T-helper 2 cell treated with Interferon-gamma antibody and Interleukin-4, amounts not matched to agents 5 μg/mL and 100 μg/mL, for 36 hours (primary cell): ENCODE measurements at regions not wholly inside any gene's neighbourhood (a gene's known extent, or its start where the extent isn't known, plus 50 kb on each side); places are given as distances from the start of the nearest gene placed in this dataset.

Source experiments
- DNase-seq: peaks from one replicate; pipeline ENCODE4 v3.0.0; 2021; ENCODE audit warnings: low spot score
- H3K27ac Mint-ChIP-seq: one replicate; pipeline ENCODE4 v1.8.0; 2021; ENCODE audit warnings: mild to moderate bottlenecking, mixed read lengths
- H3K27me3 Mint-ChIP-seq: one replicate; pipeline ENCODE4 v1.8.0; 2021; ENCODE audit warnings: low read depth, mixed read lengths
- H3K36me3 Mint-ChIP-seq: one replicate; pipeline ENCODE4 v1.8.0; 2021; ENCODE audit warnings: low read depth, mixed read lengths
- H3K4me1 Mint-ChIP-seq: one replicate; pipeline ENCODE4 v1.8.0; 2021; ENCODE audit warnings: low read depth, mixed read lengths
- H3K4me3 Mint-ChIP-seq: one replicate; pipeline ENCODE4 v1.8.0; 2022; ENCODE audit warnings: mild to moderate bottlenecking, moderate library complexity, mixed read lengths
- H3K9me3 Mint-ChIP-seq: one replicate; pipeline ENCODE4 v1.8.0; 2021; ENCODE audit warnings: mixed read lengths

DNA sequence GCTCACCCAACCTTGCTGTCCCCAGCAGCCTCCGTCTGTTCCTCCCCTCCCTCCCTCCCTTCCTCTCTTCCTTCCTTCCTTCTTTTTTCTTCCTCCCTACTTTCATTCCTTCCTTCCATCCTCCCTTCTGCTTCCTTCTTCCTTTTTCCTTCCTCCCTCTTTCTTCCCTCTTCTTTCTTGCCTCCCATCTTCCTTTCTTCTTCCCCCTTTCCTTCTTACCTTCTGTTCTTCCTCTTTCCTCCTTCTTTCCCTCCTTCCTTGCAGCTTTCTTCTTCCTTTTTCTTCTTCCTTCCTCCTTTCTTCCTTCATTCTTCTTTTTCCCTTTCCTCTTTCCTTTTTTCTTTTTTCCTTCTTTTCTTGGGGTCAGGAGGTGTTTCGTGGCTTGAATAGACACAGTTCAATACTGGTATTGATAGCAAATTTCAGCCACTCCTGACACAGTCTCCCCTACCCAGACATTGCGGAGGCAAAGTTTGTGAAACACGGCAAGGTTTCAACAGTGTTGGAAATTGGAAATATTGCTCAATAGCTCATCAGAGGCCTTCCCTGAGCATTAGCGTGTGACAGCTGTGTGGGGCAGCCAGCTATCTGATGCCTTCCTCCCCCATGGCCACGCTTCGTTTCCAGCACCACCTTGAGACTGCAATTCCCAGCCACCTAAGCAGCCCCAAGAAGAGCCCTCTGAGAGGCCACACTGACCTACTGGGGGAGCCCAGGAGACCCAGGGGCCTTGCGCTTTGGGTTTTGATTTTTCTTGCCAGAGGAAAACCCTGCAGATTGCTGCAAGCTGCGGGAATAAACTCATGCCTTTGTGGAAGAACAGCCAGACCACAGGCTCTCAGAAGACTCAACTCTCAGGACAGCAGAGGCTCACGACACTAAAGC lies 82.2 kb downstream of the KLF15 start:
- H3K4me1 Mint-ChIP-seq, result no peaks in the 10 kb centered on the region

DNA sequence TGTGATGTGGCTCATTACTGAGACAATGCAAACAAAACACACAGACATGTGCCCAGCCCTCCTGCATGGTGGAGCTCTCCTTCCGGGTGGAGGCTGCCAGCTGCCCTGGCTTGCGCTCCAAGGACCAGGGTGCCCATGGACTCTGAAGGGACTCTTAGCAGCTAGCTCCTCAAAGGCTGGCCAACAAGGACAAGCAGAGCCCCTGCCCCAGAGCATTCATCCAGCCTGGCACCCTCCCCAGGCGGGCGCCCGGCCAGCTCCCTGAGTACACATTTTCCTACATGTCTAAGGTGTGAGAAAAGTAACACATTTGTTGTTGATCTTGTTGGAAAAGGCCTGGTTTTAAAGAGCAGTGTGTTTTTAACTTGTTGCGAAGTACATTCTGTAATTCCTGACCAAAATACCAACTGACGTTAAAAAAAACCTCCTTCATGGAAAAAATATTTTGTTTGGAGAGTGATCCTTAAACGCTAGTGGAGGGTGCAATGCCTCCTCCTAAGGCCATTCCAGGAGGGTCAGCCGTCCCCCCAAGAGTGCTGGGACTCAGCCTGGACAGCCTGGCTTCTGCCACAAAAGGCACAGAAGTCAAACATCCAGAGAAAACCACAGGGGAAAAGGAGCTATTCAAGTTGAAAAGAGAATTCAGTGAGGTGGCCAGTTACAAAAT lies 86.9 kb downstream of the KLF15 start:
- Mint-ChIP-seq H3K27me3 (peaks cover 8% of the 10 kb centered on the region), H3K4me1 (no peaks in the 10 kb centered on the region), H3K36me3 (no peaks in the 10 kb centered on the region), H3K27ac (no peak overlapping the region), H3K4me3 (no peak overlapping the region), H3K9me3 (no peaks in the 10 kb centered on the region)
- no peak for DNase-seq

More for the DNA sequence above, 82.2 kb downstream of the KLF15 start:
- no peak for DNase-seq
- Mint-ChIP-seq H3K9me3 (no peaks in the 10 kb centered on the region), H3K4me3 (no peak overlapping the region), H3K27me3 (peaks cover 5% of the 10 kb centered on the region), H3K27ac (no peak overlapping the region), H3K36me3 (no peaks in the 10 kb centered on the region)

DNA sequence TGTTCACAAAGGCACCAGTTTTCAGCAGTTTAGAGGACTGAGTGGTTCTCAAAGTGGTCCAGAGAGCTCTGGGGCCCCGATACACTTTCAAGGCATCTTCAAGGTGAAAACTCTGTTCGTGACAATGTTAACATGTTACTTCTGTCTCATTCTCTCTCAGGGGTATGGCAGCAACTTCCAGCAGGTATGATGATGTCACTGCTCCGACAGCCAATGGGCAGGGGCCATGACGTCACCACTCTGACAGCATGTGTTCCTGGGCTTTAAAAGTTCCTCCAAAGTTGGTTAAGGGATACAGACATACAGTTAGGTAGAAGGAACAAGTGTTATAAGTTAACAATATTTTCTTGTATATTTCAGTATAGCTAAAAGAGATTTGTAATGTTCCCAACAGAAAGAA lies 87.9 kb downstream of the KLF15 start:
- H3K4me1 Mint-ChIP-seq, result no peaks in the 10 kb centered on the region
- H3K4me3 Mint-ChIP-seq, result no peak overlapping the region
- no peaks in the 10 kb centered on the region for H3K36me3 Mint-ChIP-seq
- DNase-seq, result no peak
- peaks cover 7% of the 10 kb centered on the region for H3K27me3 Mint-ChIP-seq
- H3K9me3 Mint-ChIP-seq, result no peaks in the 10 kb centered on the region
- no peak overlapping the region for H3K27ac Mint-ChIP-seq

DNA sequence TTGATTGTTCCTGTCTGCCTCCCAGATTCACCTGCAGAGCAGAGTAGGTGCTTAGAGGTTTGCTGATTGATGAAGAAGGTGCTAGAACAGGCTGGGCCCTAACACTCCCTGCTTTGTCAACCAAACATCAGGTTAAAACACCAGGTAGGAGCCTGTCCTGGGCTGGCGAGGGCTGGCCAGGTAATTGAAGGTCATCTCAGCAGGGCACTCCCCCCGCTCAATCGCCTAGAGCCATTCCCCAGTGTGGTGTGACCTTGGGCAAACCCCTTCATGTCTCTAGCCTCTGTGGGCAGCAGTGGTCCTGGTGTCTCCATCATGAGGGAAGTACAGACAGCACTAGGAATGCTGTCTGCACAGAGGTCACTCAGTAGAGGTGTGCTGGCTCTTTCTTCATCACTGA lies 88.3 kb downstream of the KLF15 start:
- H3K27me3 Mint-ChIP-seq, result peaks cover 5% of the 10 kb centered on the region
- no peak overlapping the region for H3K27ac Mint-ChIP-seq
- H3K36me3 Mint-ChIP-seq, result no peaks in the 10 kb centered on the region
- no peaks in the 10 kb centered on the region for H3K9me3 Mint-ChIP-seq
- no peaks in the 10 kb centered on the region for H3K4me1 Mint-ChIP-seq
- DNase-seq, result no peak
- no peak overlapping the region for H3K4me3 Mint-ChIP-seq

DNA sequence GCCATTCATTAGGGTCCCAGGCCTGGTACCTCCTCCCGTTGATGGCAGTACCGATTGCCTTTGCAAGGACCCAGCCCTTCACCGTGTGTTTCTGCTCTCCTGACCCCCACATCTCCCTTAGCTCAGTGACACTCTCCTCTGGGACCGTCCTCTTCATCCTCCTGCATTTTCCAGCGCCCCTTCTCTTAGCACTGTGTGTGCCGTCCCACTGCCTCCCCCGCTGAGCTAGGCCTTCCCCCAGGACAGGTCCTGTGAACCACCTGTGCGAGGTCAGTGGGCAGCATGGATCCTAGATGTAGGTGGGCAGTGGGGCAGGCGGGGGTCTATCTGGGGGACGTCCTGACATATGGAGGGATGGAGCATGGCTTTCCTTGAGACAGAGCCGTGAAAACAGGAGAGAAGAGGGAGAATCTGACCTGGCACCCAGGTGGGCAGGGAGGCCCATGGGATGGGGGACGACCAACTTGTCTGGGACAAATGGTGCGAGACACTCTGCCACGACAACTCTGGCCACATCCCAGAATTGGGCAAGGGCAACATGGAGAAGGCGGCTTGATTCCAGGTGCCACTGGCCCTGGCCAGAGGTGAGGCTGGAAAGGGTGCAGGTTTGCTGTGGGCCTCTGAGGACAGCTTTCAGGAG lies 87.7 kb upstream of the ALDH1L1 start:
- H3K27me3 Mint-ChIP-seq, result peaks cover 5% of the 10 kb centered on the region

DNA sequence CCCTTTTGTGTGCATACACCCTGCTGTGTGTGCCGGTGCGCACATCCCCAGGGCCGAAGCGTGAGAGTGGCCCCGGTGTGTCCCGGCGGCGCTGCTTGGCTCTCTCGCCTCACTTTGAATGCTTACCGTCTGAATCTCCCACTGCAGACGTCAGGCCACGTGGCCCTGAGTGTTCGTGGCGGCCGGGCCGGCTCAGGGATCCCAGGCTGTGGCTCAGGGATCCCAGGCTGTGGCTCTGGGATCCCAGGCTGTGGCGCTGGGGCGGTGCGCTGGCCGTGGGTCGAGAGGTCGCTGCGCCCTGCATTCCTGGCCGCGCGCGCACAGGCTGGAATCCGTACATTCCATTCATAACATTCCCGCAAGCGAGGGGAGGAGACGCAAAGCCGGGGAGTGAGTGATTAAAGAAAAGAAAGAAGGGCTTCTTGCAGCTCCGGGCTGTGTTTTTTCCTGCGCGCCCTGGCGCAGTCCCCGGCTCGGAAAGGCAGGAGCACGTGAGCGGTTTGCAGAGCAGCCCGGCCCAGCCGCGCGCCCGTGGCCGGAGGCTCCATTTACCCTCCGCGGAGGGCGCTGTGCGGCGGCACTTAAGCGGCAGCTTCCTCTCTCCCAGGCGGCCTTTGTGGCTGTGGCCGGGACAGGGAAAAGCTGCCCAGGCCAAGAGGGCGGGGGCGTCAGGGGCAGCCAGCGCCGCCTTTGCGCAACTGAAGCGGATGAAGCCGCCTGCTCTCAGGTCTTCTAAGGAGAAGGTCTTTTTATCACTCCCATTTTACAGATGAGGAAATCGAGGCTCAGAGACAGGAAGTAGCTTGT lies 87.0 kb upstream of the ALDH1L1 start:
- Mint-ChIP-seq H3K27me3 (peaks cover 5% of the 10 kb centered on the region), H3K9me3 (no peaks in the 10 kb centered on the region), H3K4me1 (no peaks in the 10 kb centered on the region), H3K4me3 (no peak overlapping the region), H3K27ac (no peak overlapping the region), H3K36me3 (no peaks in the 10 kb centered on the region)
- DNase-seq, result no peak

More for the DNA sequence above, 87.7 kb upstream of the ALDH1L1 start:
- no peaks in the 10 kb centered on the region for H3K4me1 Mint-ChIP-seq
- H3K36me3 Mint-ChIP-seq, result no peaks in the 10 kb centered on the region
- H3K27ac Mint-ChIP-seq, result no peak overlapping the region
- DNase-seq, result no peak
- H3K4me3 Mint-ChIP-seq, result no peak overlapping the region
- no peaks in the 10 kb centered on the region for H3K9me3 Mint-ChIP-seq

DNA sequence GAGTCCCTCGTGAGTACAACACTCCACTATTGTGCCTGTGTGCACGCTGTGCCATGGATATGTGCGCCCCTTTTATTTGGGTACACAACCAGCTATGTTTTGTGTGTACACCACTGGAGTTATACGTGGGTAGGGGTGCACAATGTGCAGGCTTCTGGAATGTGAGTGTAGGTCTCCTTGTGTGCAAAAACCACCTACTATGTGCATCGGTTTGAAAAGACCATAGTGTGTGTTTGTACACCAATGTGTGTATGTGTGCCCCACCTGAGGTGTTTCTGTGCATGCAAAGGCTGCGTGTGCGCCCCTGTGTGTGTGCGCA lies 86.4 kb upstream of the ALDH1L1 start:
- Mint-ChIP-seq H3K4me1 (no peaks in the 10 kb centered on the region), H3K4me3 (no peak overlapping the region), H3K36me3 (no peaks in the 10 kb centered on the region), H3K27me3 (peaks cover 5% of the 10 kb centered on the region), H3K27ac (no peak overlapping the region), H3K9me3 (no peaks in the 10 kb centered on the region)
- no peak for DNase-seq

DNA sequence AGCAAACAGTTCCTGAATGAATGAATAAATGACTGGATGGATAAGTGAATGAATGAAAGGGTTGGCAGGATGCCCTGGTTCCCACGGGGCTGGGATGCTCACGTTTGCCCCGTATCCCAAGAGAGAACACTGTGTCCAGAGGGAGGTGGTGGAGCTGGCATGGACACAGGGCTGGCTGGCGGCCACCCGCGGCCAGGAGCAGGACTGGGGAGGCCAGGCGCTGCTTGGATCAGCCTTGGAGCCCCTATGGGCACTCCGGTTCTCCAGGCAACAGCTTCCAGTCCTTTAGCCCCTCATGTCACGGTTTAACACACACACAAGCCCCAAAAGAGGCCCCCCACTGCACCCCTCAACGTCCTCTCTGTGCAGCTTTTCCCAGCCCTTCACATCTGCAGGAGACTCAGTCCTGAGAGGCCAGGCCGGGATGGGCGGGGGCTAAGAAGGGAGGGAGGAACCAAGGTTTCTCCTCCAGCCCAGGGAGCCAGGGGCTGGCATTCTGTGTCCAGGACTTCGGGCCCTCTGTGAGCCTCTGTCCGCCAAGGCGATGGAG lies 86.0 kb upstream of the ALDH1L1 start:
- H3K36me3 Mint-ChIP-seq, result no peaks in the 10 kb centered on the region
- DNase-seq, result no peak
- peaks cover 5% of the 10 kb centered on the region for H3K27me3 Mint-ChIP-seq
- H3K27ac Mint-ChIP-seq, result no peak overlapping the region
- H3K4me3 Mint-ChIP-seq, result no peak overlapping the region
- no peaks in the 10 kb centered on the region for H3K9me3 Mint-ChIP-seq
- H3K4me1 Mint-ChIP-seq, result no peaks in the 10 kb centered on the region

DNA sequence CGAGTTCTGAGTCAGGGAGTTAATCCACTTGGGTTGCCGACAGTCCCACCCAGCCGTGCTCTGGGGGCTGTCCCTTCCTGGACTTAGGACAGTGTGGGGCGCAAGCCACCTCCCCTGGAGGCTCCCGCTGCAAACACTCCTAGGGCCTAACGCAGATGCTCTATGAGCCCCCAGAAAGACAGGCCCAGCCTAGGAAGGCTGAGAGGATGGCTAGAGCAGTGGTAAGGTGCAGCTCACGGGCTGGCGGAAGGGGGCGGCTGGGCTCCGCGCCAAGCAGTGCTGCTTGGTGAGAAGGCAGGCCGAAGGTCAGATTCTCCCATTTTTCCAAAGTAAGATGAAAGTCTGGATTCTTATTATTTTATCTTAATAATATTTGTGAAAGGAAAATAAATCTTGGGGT lies 84.6 kb upstream of the ALDH1L1 start:
- Mint-ChIP-seq H3K27me3 (peaks cover 5% of the 10 kb centered on the region), H3K27ac (no peak overlapping the region), H3K9me3 (no peaks in the 10 kb centered on the region), H3K4me1 (no peaks in the 10 kb centered on the region), H3K36me3 (no peaks in the 10 kb centered on the region), H3K4me3 (no peak overlapping the region)
- no peak for DNase-seq

DNA sequence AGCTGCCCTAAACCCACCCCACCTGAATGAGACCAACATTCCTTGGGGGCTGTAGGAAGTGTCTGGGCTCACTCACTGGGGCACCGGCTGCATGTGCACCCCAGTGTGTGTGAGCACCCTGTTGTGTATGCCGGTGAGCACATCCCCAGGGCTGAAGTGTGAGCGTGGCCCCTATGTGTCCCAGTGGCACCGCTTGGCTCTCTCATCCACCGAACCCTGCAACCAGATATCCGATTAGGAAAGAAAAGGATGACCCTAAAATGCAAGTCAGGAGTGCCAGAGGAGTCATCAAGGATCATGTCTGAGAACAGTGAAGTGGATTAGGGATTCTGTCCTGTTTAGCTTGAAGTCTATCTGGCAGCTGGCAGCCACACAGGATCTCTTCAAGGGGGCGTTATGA lies 84.0 kb upstream of the ALDH1L1 start:
- no peak for DNase-seq
- H3K27ac Mint-ChIP-seq, result no peak overlapping the region
- H3K27me3 Mint-ChIP-seq, result peaks cover 4% of the 10 kb centered on the region
- no peaks in the 10 kb centered on the region for H3K36me3 Mint-ChIP-seq
- no peaks in the 10 kb centered on the region for H3K9me3 Mint-ChIP-seq
- H3K4me1 Mint-ChIP-seq, result no peaks in the 10 kb centered on the region
- H3K4me3 Mint-ChIP-seq, result no peak overlapping the region

DNA sequence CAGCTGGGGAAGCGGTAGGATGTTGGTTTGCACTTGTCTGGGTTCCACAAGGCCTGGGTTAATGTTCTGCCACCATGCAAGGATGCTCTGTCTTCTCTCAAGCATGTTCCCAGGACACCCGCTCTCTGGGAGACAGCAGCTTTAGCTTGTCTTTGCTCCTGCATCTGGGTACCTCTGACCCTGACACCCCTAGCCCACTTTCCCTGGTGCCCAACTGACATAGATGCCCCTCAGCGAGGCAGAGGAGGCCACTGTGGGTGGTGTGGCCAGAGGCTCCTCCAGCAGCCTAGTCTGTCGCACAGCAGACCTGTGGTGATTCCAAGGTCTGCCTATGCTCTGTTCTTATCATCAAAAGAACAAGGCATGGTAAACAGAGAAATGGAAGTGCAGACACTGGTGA lies 83.6 kb upstream of the ALDH1L1 start:
- no peak for DNase-seq
- Mint-ChIP-seq H3K27ac (no peak overlapping the region), H3K36me3 (no peaks in the 10 kb centered on the region), H3K4me1 (no peaks in the 10 kb centered on the region), H3K4me3 (no peak overlapping the region), H3K9me3 (no peaks in the 10 kb centered on the region), H3K27me3 (peaks cover 4% of the 10 kb centered on the region)

DNA sequence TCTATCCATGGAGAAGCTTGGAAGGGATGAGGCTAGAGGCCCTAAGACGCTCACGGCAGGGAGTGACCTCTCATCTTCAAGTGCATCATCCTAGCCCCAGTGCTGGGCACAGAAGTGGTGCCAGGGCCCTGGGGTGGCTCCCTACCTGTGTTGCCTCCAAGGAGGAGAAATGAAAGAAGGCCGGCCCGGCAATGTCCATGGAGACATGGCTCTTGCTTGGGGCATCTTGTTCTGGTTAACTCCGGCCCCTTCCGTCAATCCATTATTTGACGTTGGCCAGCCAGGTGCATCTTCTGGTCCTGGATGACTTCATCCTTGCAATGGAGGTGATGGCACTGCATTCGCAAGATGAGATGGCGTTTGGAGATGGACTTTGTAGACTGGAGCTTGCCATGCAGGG lies 83.2 kb upstream of the ALDH1L1 start:
- no peak overlapping the region for H3K27ac Mint-ChIP-seq
- DNase-seq, result no peak
- H3K4me1 Mint-ChIP-seq, result no peaks in the 10 kb centered on the region
- no peaks in the 10 kb centered on the region for H3K36me3 Mint-ChIP-seq
- no peak overlapping the region for H3K4me3 Mint-ChIP-seq
- H3K9me3 Mint-ChIP-seq, result no peaks in the 10 kb centered on the region
- peaks cover 4% of the 10 kb centered on the region for H3K27me3 Mint-ChIP-seq

DNA sequence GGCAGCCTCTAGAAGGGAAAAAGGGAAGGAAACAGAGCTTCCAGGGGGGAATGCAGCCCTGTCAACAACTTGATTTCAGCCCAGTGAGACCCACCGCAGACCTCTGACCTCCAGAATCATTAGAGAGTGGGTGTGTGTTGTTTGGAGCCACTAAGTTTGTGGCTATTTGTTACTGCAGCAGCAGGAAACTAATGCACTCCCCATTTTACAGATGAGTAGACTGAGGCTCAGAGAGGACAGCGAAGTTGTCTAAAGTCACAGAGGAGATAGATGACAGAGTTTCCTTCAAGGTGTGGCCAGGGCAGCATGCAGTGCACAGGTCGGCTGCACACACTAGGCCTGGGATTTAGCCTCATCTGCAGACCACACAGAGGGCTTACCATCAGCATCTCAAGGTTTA lies 81.8 kb upstream of the ALDH1L1 start:
- no peaks in the 10 kb centered on the region for H3K4me1 Mint-ChIP-seq
- no peaks in the 10 kb centered on the region for H3K27me3 Mint-ChIP-seq
- DNase-seq, result no peak
- no peak overlapping the region for H3K27ac Mint-ChIP-seq
- H3K4me3 Mint-ChIP-seq, result no peak overlapping the region
- no peaks in the 10 kb centered on the region for H3K9me3 Mint-ChIP-seq
- H3K36me3 Mint-ChIP-seq, result no peaks in the 10 kb centered on the region
